Fibroblast of lung (primary cell): ENCODE measurements at regions not wholly inside any gene's neighbourhood (a gene's known extent, or its start where the extent isn't known, plus 50 kb on each side); places are given as distances from the start of the nearest gene placed in this dataset.

Experiments
- EZH2 ChIP-seq: IDR thresholded peaks from 2 replicates; pipeline ENCODE4 v1.5.1; 2012; ENCODE audit warnings: low read length, control low read depth, mild to moderate bottlenecking; ENCODE audit errors: missing control alignments
- TF ChIP-seq, protein P1 (sequence below), 2 donors: IDR thresholded peaks in 1 of 2; conservative IDR thresholded peaks in 1 of 2; 1 replicate in 1 of 2; 2 replicates in 1 of 2; pipeline ENCODE4 v1.5.1; 2011 to 2012; ENCODE audit warnings: low read length in 2 of 2, control low read depth in 1 of 2, inconsistent platforms in 1 of 2, low read depth in 1 of 2, mild to moderate bottlenecking in 1 of 2

DNA sequence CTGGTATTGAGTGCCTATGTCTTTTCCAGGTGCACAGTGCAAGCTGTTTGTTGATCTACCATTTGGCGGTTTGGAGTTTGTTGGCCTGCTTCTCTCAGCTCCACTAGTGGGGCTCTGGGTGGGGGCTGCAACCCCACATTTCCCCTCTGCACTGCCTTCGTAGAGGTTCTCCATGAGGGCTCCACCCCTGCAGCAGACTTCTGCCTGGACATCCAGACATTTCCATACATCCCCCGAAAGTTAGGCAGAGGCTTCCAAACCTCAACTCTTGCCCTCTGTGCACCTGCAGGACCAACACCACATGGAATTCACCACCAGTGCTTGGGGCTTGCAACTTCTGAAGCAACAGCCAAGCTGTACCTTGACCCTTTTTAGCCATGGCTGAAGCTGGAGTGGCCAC, 1024.1 kb downstream of the TMTC2 start:
- TF ChIP-seq, protein P1, sequence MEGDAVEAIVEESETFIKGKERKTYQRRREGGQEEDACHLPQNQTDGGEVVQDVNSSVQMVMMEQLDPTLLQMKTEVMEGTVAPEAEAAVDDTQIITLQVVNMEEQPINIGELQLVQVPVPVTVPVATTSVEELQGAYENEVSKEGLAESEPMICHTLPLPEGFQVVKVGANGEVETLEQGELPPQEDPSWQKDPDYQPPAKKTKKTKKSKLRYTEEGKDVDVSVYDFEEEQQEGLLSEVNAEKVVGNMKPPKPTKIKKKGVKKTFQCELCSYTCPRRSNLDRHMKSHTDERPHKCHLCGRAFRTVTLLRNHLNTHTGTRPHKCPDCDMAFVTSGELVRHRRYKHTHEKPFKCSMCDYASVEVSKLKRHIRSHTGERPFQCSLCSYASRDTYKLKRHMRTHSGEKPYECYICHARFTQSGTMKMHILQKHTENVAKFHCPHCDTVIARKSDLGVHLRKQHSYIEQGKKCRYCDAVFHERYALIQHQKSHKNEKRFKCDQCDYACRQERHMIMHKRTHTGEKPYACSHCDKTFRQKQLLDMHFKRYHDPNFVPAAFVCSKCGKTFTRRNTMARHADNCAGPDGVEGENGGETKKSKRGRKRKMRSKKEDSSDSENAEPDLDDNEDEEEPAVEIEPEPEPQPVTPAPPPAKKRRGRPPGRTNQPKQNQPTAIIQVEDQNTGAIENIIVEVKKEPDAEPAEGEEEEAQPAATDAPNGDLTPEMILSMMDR (conservative IDR thresholded peaks at IDR 0.05 in 1 of 2, IDR thresholded peaks at IDR 0.05 in 1 of 2; ENCODE audit: low read depth in 1 of 2, low read length in 2 of 2), result no peak
- TF ChIP-seq EZH2, result no peak
